ENCODE measurements at regions not wholly inside any gene's neighbourhood (a gene's known extent, or its start where the extent isn't known, plus 50 kb on each side); places are given as distances from the start of the nearest gene placed in this dataset.

GRCh38 chr20:56153926-56154325 lies 94.6 kb upstream of the MC3R start:
- TF ChIP-seq, protein P1, sequence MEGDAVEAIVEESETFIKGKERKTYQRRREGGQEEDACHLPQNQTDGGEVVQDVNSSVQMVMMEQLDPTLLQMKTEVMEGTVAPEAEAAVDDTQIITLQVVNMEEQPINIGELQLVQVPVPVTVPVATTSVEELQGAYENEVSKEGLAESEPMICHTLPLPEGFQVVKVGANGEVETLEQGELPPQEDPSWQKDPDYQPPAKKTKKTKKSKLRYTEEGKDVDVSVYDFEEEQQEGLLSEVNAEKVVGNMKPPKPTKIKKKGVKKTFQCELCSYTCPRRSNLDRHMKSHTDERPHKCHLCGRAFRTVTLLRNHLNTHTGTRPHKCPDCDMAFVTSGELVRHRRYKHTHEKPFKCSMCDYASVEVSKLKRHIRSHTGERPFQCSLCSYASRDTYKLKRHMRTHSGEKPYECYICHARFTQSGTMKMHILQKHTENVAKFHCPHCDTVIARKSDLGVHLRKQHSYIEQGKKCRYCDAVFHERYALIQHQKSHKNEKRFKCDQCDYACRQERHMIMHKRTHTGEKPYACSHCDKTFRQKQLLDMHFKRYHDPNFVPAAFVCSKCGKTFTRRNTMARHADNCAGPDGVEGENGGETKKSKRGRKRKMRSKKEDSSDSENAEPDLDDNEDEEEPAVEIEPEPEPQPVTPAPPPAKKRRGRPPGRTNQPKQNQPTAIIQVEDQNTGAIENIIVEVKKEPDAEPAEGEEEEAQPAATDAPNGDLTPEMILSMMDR (IDR thresholded peaks at IDR 0.05), result no peak
- TF ChIP-seq POLR2AphosphoS5 (IDR thresholded peaks at IDR 0.05), result no peak
- no peak for TF ChIP-seq POLR2A (IDR thresholded peaks at IDR 0.05)
- TF ChIP-seq EP300 (IDR thresholded peaks at IDR 0.05), result no peak
